Limb (tissue), 2 donors: ENCODE measurements at regions not wholly inside any gene's neighbourhood (a gene's known extent, or its start where the extent isn't known, plus 50 kb on each side); places are given as distances from the start of the nearest gene placed in this dataset.
A peak's percentile ranks its signal among the peaks of the same experiment; 100 is the strongest.
"Not testable (repeated sequence)": the region's sequence is repeated elsewhere in the genome, so short reads cannot be mapped to it uniquely, and the experiment has no call there.

Experiments used
- DNase-seq, 2 donors: peaks; one replicate each; pipeline ENCODE4 v3.0.0-alpha.2; 2016; ENCODE audit errors: extremely low spot score in 2 of 2

- DNase-seq, result no peak
These were observed 356.3 kb upstream of the C16orf82 start for GRCh38 chr16:26710450-26710849.

GRCh38 chr16:26712876-26713275 is 353.9 kb upstream of the C16orf82 start:
- peak in 1 of 2 donors; percentile 23 for DNase-seq

DNA sequence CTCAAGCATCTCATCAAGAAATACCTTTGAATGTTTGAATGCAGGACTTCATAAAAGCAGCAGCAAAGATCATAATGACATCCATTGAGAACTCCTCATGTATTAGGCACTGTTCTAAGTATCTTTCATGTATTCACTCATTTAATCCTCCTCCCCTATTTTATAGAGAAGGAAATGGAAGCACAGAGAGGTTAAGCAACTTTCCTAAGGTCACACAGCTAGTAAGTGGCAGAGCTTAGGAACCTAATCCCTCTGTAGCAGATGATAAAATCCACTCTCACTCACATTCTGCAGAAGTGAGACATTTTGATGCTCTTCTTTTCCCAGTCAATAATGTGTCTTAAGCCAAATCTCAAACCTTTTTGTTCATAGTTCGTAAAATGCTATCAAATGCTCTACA is 350.8 kb upstream of the C16orf82 start:
- DNase-seq, result no peak

DNA sequence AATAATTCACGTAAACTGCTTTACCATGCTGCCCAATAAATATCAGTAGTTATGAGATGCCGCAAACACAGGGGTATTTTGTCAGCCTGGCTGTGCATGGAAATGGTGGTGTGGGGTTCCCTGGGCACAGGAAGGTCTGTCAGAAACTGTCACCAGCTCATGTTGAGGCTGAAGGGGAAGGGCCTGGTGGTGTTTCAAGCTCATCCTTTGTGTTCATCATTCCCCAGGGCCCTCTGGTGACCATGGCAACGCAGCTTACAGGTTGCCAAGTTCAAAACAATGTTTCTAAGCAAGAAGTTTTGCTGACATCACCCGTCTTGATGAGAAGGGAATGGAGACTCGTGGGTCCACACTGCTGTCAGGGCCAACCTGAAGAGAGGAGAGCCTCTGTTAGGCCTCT is 348.9 kb upstream of the C16orf82 start:
- peak in 1 of 2 donors; percentile 37 for DNase-seq

DNA sequence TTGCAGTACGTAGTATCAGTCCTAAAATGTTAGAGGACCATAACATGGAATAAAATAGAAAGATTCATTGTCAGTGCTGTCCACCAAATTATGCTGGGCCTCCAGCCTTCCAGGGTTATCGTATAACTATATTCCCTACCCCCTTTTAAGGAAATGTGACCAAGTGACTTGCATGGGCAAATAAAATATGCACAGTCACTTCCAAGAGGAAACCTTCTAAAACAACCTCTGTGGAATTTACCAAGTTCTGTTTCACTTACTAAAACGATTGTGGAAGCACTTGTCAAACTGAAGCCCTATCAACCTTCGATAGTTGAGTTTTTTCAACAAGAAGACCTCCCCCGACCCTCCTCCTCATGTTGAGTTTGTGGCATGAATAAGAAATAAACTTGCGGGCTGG is 345.4 kb upstream of the C16orf82 start:
- DNase-seq, result no peak

GRCh38 chr16:26721957-26722356 is 344.8 kb upstream of the C16orf82 start:
- DNase-seq, result not testable (repeated sequence)

DNA sequence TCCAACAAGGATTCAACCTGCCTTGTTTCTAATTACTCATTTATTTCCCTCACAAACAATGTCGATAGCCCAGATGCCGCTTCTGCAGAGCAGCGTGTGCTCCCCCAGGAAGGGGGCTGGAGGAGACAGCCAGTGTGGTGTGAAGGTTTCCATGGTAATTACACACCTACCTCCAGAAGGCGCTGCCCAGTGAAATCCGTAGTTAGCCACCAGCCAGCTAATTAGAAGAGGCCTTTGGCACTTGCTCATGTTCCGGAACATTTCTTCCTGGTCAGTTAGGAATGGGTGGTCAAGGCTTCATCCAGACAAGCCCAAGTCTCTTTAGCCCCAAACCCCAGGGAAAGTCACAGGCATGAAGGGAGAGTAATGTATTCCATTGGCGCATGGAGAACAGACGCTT is 342.5 kb upstream of the C16orf82 start:
- no peak for DNase-seq

GRCh38 chr16:26727848-26728247 is 338.9 kb upstream of the C16orf82 start:
- DNase-seq, result no peak

GRCh38 chr16:26729951-26730541 is 336.7 kb upstream of the C16orf82 start:
- DNase-seq, result no peak

DNA sequence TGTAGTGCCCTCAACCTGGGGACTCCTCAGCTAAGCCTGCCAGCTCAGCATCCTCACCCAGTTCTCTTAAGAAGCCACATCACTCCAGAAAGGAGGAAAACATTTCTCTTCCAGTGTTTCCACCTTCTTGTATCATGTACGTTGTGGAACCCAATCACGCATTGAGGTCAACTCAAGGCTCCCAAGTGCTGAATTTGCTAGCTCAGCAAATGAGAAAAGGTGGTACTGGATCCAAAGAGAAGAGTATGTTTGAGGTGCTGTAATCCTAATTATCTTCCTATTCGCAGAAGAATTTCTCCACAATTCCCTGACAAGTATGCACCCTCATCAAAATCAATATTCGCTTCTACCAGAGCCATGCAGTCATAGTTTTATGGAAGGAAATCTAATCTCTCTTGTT is 335.0 kb upstream of the C16orf82 start:
- no peak for DNase-seq

DNA sequence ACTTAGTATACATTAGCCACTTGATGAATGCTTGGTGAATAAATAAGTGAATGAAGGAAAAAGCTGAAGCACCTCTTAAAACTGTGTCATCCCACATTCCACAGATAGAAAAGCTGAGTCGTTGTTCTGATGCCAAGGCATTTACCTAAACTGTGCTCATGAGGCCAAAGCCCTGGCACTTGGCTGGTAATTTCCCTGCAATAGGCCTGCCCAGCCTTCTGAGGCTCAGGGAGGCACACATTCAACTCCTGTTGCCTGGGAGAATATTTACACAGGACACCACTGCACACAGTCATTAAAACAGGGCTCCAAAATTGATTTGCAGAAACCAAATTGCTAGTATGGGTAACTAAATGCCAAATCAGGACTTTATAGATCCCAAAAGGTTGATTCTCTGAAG is 333.0 kb upstream of the C16orf82 start:
- no peak for DNase-seq

- no peak for DNase-seq
These were observed 331.2 kb upstream of the C16orf82 start for GRCh38 chr16:26735521-26735920.

- no peak for DNase-seq
These were observed 330.6 kb upstream of the C16orf82 start for GRCh38 chr16:26736084-26736483.

DNA sequence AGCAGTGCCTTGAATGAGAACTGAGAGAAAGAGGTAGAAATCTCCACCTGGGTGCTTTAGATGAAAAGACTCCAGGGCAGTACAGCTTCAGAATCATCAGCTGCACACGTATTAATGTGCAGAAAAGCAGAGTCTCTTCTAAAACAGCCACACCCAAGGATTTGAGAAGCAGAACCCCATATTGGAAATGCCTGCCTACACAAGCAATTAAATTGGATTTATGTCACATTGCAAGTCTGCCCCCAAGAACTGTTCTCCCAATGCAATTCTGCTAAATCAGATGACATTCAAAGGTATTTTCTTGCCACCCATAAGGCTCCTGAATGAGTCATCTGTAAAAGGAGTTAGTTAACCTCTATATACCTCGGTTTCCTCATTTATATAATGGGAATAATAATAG is 326.0 kb upstream of the C16orf82 start:
- DNase-seq, result no peak

DNA sequence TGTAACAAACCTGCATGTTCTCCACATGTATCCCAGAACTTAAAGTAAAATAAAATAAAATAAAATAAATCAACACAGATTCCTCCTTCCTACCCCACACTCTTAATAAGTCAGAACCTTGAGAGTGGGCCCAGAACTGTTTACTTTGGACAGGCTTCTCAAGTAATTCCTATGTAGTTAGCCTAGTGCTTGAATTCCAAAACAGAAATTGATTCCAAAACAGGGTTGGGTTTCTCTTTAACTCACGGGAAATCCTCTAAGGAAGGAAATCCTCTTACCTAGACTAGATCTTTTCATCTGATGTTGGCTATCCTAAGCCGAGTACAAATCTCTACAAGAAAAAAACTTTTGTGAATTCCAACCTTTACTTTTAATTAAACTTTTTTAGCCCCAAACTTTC is 324.7 kb upstream of the C16orf82 start:
- no peak for DNase-seq

DNA sequence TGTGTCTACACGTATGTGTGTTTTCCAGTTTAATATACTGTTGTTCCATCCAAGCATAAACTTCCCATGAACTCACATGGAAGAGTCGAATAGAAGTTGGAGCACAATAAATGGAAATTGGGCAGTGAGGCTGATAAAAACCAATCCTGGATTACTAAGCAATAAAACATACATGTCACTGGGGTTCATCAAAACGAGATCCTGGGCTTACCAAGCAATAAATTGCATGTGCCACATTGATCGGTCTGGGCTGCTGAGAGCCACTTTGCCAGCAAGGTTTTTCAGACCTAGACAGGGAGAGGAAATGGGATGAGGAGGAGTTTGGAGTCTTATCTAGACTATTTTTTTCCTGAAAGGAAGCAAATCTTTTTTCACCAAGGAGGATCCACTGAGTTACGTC is 322.3 kb upstream of the C16orf82 start:
- DNase-seq, result no peak

DNA sequence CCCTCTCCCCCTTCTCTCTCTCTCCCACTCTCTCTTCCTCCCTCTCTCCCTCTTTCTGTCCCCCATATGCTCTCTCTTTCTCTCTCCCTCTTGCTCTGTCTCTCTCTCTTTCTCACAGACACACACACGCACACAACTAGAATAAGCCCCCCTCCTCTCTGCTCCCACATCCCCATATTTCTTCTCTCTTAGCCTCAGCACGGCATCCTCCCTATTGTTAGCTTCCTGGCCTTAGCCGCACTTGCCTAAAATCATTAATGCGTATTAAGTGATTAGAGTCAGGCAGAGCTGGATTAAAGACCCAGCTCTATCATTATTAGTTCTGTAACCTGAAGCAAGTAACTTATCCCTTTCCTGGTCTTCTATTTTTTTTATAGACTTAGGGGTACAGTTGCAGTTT is 319.0 kb upstream of the C16orf82 start:
- no peak for DNase-seq

- DNase-seq, result no peak
These were observed 317.7 kb upstream of the C16orf82 start for GRCh38 chr16:26749072-26749471.

DNA sequence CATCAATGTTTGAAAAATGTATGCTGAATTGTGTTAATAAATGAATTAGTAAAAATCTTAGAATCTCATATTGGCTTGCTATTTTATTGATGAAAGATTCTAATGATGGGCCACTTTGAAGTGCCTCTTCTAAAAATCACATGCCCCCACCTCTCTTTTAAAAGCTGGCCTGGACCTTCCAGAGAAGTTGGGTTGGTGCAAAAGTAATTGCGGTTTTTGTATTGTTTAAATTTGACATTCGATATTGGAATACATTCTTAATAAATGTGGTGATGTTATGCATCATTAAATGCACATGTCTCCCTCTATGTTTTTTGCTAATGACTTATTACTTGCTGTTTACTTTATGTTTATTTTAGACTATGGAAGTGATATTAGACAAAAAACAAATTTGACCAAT is 314.6 kb upstream of the C16orf82 start:
- DNase-seq, result no peak

- DNase-seq, result no peak
These were observed 310.1 kb upstream of the C16orf82 start for GRCh38 chr16:26756633-26757032.

DNA sequence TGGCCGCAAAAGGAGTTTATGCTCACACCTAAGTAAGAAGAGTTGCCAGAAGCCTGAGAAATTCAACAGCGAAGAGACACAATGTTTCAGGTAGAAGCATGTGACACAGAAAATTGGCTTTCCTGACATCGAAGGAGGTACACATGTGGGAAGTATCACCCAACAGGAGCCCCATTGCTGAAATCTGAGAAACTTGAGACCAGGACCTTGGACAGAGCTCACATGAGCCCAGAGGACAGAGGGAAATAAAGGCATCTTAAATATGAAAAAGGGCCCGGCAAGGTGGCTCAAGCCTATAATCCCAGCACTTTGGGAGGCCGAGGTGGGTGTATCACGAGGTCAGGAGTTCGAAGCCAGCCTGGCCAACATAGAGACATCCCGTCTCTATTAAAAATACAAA is 304.1 kb upstream of the C16orf82 start:
- peak in 1 of 2 donors; percentile 33 for DNase-seq

DNA sequence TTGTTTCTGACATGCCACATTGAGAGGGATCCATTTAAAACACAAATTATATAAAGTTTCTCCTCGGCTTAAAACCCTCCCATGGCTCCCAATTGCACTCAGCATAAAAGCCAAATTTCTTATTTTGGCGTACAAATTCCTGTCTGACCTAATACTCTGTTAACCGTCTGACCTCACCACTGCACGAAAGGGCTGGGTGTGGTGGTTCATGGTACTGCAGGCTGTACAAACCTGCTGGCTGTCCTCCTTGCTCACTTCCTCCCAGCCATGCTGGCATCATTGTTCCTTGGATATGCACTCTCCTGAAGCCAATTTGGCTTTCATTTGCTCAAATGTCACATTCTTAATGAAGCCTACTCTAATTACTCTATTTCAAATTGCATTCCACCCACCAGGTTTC is 301.6 kb upstream of the C16orf82 start:
- DNase-seq, result no peak

GRCh38 chr16:26768385-26769010 is 298.2 kb upstream of the C16orf82 start:
- DNase-seq, result no peak

DNA sequence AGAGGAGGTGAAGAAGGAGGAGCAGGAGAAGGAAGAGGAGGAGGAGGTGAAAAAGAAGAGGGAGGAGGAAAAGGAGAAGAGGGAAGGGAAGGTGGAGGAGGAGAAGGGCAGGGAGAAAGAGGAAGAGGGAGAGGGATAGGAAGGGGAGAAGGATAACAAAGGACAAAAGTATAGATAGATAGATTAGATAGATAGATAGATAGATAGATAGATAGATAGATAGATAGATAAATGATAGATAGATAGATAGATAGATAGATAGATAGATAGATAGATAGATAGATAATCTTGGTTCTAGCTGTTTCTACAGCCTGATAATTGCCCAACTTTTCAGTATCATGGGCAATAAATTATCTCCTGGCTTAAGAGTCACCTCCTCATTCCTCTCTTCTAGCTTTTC is 296.2 kb upstream of the C16orf82 start:
- DNase-seq, result no peak
